GM12892 (cell line): ENCODE measurements at regions not wholly inside any gene's neighbourhood (a gene's known extent, or its start where the extent isn't known, plus 50 kb on each side); places are given as distances from the start of the nearest gene placed in this dataset.

Source experiments
- DNase-seq: peaks from one replicate; pipeline ENCODE4 v3.0.0; 2011; ENCODE audit not compliant: insufficient read length
- FAIRE-seq: peaks from 2 replicates; lab custom pipeline; 2011; peaks lifted over from hg19 to GRCh38; lab: Jason Lieb, UNC
- POLR2A ChIP-seq: IDR thresholded peaks from 2 replicates; pipeline ENCODE4 v1.6.1; 2011; ENCODE audit warnings: low read depth, low read length, control low read depth
- POLR2AphosphoS5 ChIP-seq: IDR thresholded peaks from 2 replicates; pipeline ENCODE4 v1.6.1; 2011; ENCODE audit warnings: low read depth, low read length, control low read depth
- TAF1 ChIP-seq: IDR thresholded peaks from 2 replicates; pipeline ENCODE4 v1.6.1; 2011; ENCODE audit warnings: low read depth, mild to moderate bottlenecking, control low read depth, low read length, borderline replicate concordance

- DNase-seq (no peak), FAIRE-seq (no peak)
- no peak for TF ChIP-seq POLR2AphosphoS5
- no peak for TF ChIP-seq POLR2A
- no peak for TF ChIP-seq TAF1
Measured at GRCh38 chr2:142180820-142181533, 50.2 kb upstream of the LRP1B start.
